ENCODE measurements at regions not wholly inside any gene's neighbourhood (a gene's known extent, or its start where the extent isn't known, plus 50 kb on each side); places are given as distances from the start of the nearest gene placed in this dataset.
"Not testable (repeated sequence)": the region's sequence is repeated elsewhere in the genome, so short reads cannot be mapped to it uniquely, and the experiment has no call there.

DNA sequence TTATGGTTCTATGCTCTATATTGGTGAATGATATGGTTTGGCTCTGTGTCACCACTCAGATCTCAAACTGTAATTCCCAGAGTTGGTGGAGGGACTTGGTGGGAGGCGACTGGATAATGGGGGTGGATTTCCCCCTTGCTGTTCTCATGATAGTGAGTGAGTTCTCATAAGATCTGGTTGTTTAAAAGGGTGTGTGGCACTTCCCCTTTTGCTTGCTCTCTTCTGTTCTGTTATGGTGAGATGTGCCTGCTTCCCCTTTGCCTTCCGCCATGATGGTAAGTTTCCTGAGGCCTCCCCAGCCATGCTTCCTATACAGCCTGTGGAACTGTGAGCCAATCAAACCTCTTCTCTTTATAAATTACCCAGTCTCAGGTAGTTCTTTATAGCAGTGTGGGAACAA is 446.6 kb upstream of the PDE3A start:
- not testable (repeated sequence) for DNase-seq

DNA sequence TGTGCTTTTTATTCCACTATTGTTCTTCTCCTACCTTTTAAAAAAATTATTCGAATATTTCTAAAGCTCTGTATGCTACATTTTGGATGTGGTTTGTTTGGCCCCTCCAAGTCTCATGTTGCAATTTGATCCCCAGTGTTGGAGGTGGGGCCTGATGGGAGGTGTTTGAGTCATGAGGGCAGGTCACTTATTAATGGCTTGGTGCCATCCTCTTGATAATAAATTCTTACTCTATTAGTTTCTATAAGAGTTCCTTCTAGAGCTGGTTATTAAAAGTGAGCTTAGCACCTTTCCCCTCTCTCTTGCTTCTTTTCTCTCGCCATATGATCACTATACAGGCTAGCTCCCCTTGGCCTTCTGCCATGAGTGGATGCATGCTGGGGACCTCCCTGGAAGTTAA is 445.6 kb upstream of the PDE3A start:
- DNase-seq, result no peak

DNA sequence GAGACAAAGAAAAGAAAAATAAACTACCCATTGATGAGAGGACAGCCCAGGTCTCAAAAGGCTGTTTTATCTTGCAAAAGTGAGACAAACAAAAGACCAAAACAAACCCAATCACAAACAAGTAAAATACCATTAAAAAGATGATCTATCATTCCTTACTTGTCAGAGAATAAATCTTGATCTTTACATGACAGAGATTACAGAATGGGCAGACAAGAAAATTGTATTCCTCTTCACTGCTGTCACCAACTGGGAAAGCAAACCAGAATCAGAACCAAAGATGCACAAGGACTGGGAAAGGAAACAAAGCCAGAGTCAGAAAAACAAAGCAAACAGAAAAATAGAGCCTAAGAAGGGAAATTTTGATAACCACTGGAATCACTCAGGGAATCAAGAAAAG is 444.0 kb upstream of the PDE3A start:
- no peak for DNase-seq

DNA sequence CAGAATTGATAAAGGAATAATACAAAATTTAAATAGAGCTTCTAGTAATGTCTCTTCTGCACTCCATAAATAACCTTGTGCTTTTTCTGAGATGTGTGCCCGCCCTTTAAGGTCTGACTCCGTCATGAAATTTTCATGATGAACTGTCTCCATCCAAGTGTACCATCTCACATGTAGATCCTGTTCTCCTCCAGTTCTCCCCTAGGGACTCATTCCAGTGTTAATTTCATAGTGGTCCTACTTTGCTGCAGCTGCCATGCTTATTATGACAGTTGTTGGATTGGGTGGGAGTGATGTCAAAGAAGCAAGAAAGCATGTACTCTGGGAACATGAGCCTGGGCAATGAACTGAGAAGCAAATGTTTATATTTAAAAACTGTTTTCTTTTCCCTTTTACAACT is 442.5 kb upstream of the PDE3A start:
- no peak for DNase-seq

DNA sequence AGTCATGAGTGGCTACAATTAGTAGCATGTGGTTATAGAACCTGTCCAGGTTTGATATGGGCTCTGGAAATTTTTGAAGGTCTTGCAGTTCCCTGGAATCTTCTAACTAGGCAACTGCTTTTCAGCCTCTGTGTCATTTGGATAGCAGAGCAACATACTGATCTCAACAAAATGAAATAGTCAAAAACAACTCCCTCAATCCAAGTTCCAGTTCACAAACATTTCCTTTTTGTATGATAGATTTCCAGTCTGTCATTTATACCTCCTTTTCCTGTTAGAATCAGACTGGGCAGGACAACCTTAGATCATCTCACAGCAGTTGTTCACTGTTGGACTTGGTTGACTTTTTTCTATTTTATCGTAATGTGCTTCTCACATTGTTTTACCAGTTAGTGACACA is 442.1 kb upstream of the PDE3A start:
- DNase-seq, result no peak

DNA sequence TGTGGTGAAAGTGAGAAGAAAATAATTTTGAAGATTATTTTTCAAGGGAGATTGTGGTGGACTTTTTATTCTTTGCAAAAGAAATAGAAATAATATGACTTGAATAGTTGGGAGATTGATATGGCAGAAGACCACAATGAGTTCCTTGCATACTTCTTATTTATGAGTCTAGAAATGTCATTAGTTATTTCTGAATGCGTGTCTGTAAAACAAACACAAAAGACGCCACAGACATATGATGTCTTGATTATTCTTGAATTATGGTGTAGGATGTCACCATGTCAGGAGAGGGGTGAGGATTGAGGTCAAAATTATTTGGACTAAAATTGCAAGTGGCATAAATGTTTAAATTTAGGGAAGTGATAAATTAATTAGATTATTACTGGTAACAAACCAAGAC is 440.7 kb upstream of the PDE3A start:
- DNase-seq, result no peak

DNA sequence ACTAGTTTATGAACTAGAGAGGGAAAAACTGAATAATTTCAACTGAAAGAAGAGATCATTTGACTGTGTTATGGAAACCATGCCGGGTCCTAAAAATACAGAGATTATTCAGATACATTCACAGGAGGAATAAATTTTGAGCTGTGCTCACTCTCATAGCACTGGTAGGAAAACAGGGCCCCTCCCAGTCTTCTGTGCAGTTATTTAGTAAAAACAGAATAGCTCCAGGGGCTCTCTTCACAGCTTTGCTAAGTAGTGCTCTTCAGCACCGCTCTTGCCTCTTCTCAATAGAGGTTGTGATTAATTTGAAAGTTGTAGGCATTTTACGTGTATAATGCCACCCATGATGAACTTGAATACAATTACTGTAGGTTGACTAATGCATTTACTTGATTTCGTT is 435.9 kb upstream of the PDE3A start:
- DNase-seq, result no peak

DNA sequence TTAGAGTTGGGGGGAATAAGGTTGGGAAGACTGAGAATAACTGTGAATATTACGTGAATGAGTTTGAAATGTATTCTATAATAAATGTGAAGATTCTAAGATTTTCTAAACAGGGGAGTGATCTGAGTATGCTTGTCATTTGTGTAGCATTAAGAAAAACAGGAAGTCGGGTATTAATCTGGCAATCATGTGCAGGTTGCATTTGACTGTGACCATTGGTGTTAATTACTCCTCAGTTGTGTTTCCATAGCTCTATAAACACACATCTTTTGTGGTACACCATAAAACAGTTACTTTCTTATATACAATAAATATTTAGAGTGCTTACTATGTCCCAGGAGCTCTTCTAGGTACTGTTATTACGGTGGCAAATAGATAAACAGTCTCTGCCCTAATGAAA is 434.4 kb upstream of the PDE3A start:
- DNase-seq, result no peak

DNA sequence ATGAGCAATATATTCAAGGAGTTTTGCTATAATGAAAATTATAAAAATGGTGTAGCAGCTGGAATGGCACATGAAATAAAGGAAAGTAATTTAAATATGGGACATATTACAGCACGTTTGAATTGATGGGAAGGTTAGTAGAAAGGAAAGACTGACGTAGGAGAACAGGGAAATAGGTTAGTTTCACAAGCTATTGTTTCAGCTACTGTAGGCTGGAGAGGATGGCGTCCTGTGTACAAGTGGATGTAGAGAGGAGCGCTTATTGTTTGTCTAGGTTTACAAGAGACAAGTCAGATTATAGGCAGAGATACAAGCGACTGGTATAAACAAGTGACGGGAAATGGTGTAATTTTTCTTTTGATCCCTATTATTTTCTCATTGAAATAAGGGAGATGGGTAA is 431.2 kb upstream of the PDE3A start:
- DNase-seq, result no peak

DNA sequence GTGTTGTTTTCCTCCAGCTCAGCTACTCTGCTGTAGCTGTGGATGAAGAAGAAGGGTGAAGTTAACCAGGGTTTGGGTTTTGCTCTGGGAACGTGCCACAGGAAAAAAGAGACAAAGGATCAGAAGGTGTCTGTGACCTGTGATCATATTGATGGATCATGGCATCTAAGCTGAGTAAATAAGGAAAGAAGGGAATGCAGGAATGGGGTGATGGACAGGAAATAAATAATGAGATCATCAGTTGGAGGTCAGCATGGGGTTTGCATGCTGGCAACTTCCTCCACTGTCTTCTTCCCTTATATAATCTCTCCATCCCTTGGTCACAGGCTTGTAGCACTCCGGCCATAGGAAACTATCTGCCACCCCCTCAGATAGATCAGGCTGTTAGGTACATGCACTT is 430.3 kb upstream of the PDE3A start:
- DNase-seq, result no peak

DNA sequence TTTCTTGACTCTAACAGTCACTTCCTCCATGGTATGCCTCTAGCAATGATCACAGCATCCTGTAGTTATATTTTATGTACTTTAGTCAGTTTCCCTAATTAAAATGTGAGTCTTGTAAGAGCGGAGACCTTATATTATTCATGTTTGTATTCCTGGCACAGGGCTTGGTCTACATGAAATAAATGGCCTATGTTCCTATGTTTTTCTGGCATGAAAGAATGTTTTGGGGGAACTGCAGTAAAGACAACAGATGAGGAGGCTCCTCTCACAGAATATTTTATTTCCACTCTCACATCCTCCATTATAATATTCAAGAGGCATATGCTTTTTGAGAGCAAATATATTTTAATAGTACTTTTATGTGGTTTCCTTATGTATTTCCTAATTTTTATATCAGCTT is 429.8 kb upstream of the PDE3A start:
- DNase-seq, result no peak

DNA sequence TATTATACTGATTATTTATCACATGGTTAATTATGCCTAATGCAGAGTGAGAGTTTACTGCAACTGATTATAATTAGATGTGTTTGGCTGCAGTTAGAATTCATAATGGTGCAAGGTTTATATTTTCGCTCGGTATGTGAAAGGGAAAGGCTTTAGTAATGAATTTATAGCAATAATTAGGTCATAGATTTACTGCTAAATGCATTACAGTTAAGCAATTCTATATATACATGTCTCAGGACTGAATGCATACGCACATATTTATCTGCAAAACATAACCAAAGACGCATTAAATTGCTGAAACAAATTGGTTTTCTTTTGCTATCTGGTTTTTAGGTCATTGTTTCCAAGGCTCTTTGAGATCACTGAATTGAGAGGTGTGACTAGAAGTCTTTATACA is 428.1 kb upstream of the PDE3A start:
- no peak for DNase-seq

DNA sequence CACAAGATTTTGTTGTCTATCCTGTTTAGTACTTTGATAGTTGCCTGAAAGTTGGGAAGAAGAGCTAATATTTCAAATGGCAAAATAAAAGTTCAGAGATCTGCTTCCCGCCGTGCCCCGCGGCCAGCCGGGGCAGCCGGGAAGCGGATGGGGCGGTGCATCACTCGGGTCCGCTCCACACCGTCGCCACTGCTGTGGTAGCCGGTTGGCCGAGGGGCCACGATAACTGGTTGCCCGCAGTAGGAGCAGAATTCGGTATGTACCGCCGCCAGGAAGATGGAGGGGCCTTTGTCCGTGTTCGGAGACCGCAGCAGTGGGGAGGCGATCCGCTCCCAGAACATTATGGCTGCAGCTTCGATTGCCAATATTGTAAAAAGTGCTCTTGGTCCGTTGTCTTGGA is 427.2 kb upstream of the PDE3A start:
- DNase-seq, result no peak

DNA sequence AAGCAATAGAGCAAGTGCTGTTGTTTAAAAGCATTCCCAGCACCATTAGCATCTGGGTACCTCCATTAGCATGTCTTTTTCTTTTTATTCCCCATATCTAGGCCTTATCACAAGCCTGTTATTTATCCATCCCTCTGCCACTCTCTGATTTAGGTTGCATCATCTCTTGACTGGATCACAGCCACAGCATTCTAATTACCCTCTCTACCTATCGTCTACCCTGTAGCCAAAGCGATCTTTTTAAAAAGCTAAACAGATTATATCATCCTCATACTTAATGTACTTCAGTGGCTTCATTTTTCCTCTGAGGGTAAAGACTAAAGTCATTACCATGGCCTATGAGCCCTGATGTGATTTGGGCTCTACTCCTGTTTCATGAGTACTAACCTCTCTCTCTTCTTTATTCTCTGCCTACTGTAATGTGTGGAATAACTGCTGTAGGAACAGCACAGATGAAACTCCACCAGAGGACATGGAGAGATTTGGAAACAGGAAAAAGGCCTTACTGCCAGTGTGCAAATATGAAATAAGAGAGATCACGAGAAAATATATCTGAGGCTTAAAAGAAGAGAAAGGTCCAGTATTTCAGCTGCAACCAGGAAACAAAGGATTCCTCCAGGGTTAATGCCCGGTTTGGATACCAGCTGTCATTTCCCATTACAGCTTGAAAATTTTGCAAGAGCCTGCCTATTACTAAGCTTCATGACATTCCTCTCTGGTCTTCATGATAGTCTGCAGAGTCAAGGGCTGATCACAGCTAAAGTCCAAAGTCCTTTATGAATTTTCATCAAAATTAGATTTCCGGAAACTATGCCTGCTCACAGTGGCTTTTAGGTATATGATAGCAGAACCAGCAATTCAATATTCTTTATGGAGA is 422.5 kb upstream of the PDE3A start:
- no peak for DNase-seq

DNA sequence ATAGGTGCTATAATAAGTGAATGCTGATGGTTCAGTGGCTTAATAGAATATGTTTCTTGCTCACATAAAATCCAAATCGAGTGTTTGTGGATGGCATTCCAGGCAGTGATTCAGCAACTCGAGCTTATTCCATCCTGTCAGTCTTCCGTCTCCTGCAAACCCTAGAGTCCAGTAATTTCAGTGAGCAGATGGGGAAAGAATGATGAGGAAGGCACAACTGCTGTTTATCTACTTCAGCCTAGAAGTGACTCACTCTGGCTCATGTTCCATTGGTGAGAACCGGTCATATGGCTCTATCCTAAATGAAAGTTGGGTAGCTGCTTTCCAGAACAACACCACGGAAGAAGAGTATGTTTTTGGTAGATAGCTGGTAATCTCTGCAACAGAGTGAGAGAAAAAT is 421.8 kb upstream of the PDE3A start:
- no peak for DNase-seq

DNA sequence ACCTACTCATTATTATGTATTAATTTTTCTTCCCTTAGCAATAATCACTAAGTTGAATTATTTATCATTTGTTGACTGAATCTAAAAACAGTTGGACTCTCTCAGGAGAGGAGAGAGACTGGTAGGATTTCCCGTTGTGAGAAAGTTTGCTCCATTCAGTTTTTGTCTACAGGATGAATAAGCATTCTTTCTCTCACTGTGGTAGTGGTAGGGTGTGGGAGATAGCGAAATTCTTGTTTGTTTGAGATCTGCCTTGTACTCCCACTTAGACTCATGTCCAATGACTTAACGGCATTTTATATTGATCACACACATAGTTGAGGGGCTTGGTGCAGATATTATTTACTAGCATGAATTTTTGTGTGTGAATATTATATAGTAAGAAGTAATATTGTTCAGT is 421.0 kb upstream of the PDE3A start:
- no peak for DNase-seq

DNA sequence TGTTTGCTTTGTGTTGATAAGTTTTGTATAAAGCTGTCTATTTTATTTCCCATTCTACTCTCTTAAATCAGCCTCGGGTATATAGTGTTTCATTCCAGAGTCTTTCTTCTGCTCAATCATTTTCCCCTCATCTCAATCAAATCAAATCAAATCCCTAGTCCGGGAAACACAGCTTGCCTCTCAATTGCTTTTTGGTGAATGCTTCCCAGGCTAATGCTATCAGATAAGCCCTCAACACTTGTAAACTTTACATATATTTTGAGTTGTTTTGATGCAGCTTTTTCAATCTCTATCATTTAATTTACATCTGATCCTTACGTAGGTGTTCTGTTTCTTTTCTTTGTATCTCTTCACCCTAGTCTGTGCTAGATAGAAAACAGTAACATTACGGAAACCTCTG is 416.7 kb upstream of the PDE3A start:
- DNase-seq, result no peak

DNA sequence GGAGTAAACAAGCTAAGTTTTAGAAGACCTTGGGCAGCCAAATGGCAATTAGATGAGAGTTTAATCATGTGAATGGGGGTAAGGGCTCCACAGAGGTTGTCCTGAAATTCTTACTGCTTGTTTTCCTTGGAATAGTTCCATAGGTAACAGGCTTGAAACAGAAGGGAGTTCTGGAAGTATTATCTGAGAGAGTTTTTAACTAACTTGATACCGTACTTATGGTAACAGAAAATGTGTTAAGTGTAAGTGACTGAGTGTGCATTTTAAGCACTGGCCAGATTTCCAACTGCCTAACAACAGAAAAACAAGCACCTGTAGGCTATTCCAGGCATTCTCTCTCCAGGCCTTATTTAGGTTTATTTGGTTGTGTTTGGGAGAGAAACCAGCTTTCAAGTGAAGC is 414.6 kb upstream of the PDE3A start:
- no peak for DNase-seq

DNA sequence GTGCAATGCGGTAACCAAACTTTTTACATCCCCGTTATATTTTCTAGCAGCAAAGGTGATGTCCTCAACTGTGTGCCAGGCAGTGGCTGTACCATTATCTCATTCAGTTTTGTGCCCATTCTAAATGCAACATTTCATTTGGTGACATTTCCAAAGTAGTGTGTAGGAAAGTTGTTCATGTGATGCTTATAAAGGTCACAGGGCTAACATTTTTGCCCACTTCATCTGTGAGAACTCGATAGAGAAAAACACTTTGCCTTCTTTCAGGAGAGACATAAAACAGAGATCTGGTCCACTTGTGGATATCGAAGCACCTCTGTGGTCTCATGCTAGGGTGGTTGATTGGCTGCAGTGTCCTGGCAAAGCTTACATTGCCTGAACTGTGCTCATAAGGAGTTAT is 414.2 kb upstream of the PDE3A start:
- no peak for DNase-seq

DNA sequence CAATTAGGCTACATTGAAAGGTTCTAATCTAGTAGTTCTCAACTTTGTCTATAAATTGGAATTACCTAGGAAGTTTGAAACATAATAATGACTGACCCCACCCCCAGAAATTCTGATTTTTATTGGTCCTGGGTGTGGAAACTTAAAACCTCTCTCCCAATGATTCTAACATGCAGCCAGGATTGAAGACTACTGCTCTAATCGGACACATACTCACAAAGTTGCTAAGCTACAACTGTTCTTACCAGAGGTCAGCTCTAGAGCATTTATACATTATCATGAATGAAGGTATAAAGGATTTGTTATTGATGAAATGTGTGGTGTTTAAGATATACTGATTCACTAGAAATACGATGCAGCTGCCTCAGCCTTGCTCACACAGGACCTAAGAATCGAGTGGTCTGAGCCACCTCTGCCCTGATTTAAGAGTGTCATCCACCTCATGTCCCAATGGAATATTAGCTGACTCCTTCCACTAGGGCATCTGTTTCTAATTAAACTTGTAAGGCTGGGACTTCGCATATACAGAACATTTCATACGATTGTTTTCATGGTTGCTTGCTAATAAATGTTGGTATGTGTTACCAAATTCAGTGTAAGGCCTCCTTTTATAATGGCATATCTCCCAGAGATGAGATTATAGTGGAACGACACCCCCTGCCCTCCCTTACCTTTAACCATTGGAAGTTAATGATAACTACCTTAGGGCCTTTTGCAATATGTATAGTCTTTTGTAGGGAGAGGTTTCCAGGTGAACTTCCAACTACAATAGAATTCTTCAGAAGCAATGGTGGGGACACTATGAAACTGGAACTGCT is 410.8 kb upstream of the PDE3A start:
- no peak for DNase-seq

DNA sequence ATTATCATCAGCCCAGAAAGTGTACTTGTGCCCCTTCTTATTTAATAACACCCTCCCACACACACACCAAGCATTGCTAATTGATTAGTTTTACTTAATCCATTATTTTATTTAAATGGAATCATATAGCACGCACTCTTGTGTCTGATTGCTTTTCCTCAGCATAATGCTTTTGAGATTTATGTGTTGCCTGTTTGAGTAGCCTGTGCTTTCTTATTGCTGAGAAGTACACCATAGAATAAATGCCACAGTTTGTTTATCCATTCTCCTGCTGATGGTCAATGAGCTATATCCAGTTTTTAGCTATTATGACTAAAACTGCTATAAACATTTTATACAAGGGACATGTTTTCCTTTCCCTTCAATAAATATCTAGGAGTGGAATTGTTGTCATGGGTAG is 409.9 kb upstream of the PDE3A start:
- no peak for DNase-seq

DNA sequence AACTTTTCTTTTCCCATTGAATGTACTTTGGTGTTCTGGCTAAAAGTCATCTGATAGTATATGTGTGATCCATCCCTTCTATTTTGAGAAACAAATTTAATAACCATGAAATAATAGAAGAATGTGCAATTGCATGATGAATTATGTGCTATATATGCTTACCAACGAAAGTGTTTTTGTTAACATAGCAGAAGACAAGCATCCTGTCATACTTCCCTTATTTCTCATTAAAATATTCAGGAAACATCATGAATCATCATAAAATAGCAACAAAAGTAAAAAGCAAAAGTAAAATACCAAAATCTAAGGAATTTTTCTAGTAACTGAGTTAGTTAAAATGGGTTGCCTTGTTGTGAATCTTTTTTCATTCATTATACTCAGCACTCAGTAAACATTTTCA is 409.0 kb upstream of the PDE3A start:
- no peak for DNase-seq

DNA sequence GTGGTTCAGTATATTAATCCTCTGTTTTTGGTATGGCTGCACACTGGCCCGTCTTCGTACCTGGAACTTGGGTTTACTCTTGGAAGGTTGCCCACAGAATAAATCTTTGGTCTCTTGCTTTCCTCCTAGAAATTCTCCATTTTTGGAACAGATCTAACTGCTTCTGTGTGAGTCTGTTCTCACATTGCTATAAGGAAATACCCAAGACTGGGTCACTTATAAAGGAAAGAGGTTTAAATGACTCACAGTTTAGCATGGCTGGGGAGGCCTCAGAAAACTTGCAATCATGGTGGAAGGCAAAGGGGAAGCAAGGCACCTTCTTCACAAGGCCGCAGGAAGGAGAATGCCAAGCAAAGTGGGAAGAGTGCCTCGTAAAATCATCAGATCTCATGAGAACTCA is 407.8 kb upstream of the PDE3A start:
- DNase-seq, result no peak

DNA sequence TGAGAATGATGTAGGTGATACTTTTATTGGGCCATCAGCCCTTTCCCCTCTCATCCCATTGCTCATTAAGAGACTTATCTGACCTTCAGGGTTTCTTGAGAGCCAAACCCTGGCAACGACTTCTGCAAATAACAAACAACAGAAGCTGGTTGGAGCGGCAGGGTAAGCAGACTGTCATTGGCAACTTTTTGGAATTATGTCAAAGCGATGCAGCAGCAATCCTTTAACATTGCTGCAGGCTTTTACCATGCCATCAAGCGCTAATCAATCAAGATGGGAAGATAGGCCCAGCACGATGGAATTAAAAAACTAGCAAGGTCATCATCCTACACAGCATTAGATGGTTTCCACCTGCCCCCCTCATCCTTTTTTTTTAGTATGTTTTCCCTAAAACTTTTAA is 406.1 kb upstream of the PDE3A start:
- no peak for DNase-seq

DNA sequence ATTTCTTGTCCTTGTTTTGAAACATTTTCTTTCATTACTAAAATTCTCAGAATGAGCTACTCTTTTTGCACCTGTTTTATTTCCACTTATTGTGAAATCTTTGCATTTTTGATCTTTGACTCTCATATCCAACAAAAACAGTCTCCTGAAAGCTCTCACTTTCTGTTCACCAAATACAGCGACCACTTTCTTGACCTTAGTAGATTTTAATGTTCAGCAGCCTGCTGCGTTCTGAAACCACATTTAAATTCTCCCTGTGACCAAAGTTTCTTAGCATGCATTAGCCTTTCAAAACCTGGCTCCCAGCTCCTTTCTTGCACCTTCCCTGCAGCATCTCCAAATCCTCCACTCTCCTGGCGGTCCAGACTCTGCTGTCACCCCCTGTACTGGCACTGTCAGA is 404.4 kb upstream of the PDE3A start:
- DNase-seq, result no peak
